GM12878 (cell line): ENCODE measurements at regions not wholly inside any gene's neighbourhood (a gene's known extent, or its start where the extent isn't known, plus 50 kb on each side); places are given as distances from the start of the nearest gene placed in this dataset.

Experiments
- ATAC-seq: fragments of 200-7000 bp; cut with Tn5 transposase; 3 replicates; pipeline ENCODE4 v1.9.1; 2020; ENCODE audit warnings: mild to moderate bottlenecking, moderate library complexity
- BruUV-seq: library from RNA; stranded (reverse); fragments of 400-500 nt; replicated peaks from 2 replicates; lab custom pipeline; 2021; lab: Mats Ljungman, UMichigan
- CTCF ChIA-PET: fragments of 300-600 bp; sonication (Branson Sonifier 250); formaldehyde crosslinking; extraction: SDS; loops from one replicate; lab custom pipeline; 2021; ENCODE audit warnings: inconsistent platforms; lab: Yijun Ruan, JAX
- POLR2A ChIA-PET: fragments of 350-600 bp; formaldehyde crosslinking; extraction: SDS; loops from one replicate; lab custom pipeline; 2021; ENCODE audit warnings: inconsistent platforms; lab: Charles Lee
- RAD21 ChIA-PET: fragments of 300-600 bp; sonication (Branson Sonifier 250); formaldehyde crosslinking; loops from one replicate; lab custom pipeline; 2023; ENCODE audit warnings: antibody characterized with exemption; ENCODE audit not compliant: unreplicated experiment; lab: Charles Lee
- SMC1A ChIA-PET: fragments of 300-600 bp; sonication (Branson Sonifier 250); formaldehyde crosslinking; loops from one replicate; lab custom pipeline; 2023; ENCODE audit not compliant: unreplicated experiment, uncharacterized antibody; lab: Charles Lee
- DNase-seq: peaks from one replicate; pipeline ENCODE4 v3.0.0-alpha.2; 2011; ENCODE audit warnings: low read depth, low spot score
- FAIRE-seq: peaks from 3 replicates; lab custom pipeline; 2011; peaks lifted over from hg19 to GRCh38; lab: Jason Lieb, UNC
- H2AFZ ChIP-seq: 2 replicates; pipeline ENCODE4 v1.6.0; 2011; ENCODE audit warnings: low read depth, low read length, control low read depth; ENCODE audit not compliant: control insufficient read depth
- H3K27ac ChIP-seq: 2 replicates; pipeline ENCODE4 v1.5.1; 2011; ENCODE audit warnings: control low read depth; ENCODE audit not compliant: control insufficient read depth, insufficient read depth
- H3K27me3 ChIP-seq, 2 experiments: replicated peaks in 1 of 2; 2 replicates each; pipeline versions ENCODE4 v1.6.0 to v1.6.1; 2011; ENCODE audit warnings: low read length in 1 of 2; ENCODE audit not compliant: control insufficient read depth in 2 of 2, insufficient read depth in 2 of 2
- H3K36me3 ChIP-seq, 2 experiments: 2 replicates each; pipeline ENCODE4 v1.5.1; 2011; ENCODE audit warnings: low read length in 1 of 2; ENCODE audit not compliant: control insufficient read depth in 2 of 2, insufficient read depth in 2 of 2
- H3K4me1 ChIP-seq: 2 replicates; pipeline ENCODE4 v1.6.1; 2011; ENCODE audit warnings: mild to moderate bottlenecking, low read length, moderate library complexity, mixed read lengths; ENCODE audit not compliant: control insufficient read depth, insufficient read depth
- H3K4me2 ChIP-seq: 2 replicates; pipeline ENCODE4 v1.6.0; 2011; ENCODE audit warnings: control low read depth; ENCODE audit not compliant: control insufficient read depth, insufficient read depth
- H3K4me3 ChIP-seq: fragments of 200-600 bp; sonication (generic); 2 replicates; pipeline ENCODE4 v1.5.1; 2016
- H3K79me2 ChIP-seq: 2 replicates; pipeline ENCODE4 v1.6.0; 2011; ENCODE audit warnings: low read length; ENCODE audit not compliant: control insufficient read depth, insufficient read depth
- H3K9ac ChIP-seq: 2 replicates; pipeline ENCODE4 v1.8.0; 2011; ENCODE audit warnings: low read length, control low read depth, mixed read lengths; ENCODE audit not compliant: control insufficient read depth, insufficient read depth
- H3K9me3 ChIP-seq: replicated peaks from 3 replicates; pipeline ENCODE4 v1.5.1; 2011; ENCODE audit warnings: mild to moderate bottlenecking, low read length; ENCODE audit not compliant: control insufficient read depth, insufficient read depth
- H4K20me1 ChIP-seq: 2 replicates; pipeline ENCODE4 v1.6.0; 2011; ENCODE audit not compliant: control insufficient read depth, insufficient read depth
- CHD1 ChIP-seq: IDR thresholded peaks from 2 replicates; pipeline ENCODE4 v1.6.1; 2012; ENCODE audit warnings: low read depth, low read length, improper control_type of control experiment
- MEF2A ChIP-seq: IDR thresholded peaks from 2 replicates; pipeline ENCODE4 v1.6.1; 2011; ENCODE audit warnings: low read depth, mild to moderate bottlenecking, low read length, moderate library complexity; ENCODE audit not compliant: insufficient read depth
- NR2F1 ChIP-seq: fragments of 450-650 bp; conservative IDR thresholded peaks from 2 replicates; pipeline ENCODE4 v1.6.1; 2017; ENCODE audit warnings: mild to moderate bottlenecking
- SP1 ChIP-seq: IDR thresholded peaks from one replicate; pipeline ENCODE4 v1.6.1; 2011; ENCODE audit warnings: low read depth, low read length
- SRF ChIP-seq, 2 experiments: IDR thresholded peaks; 2 replicates each; pipeline ENCODE4 v1.6.1; 2011; ENCODE audit warnings: low read depth in 2 of 2, low read length in 2 of 2, mild to moderate bottlenecking in 1 of 2, moderate library complexity in 1 of 2
- STAT1 ChIP-seq: fragments of 450-650 bp; conservative IDR thresholded peaks from 2 replicates; pipeline ENCODE4 v1.6.1; 2014; ENCODE audit warnings: antibody characterized with exemption, mild to moderate bottlenecking
- TBL1XR1 ChIP-seq: IDR thresholded peaks from 2 replicates; pipeline ENCODE4 v1.6.1; 2012; ENCODE audit warnings: low read depth, low read length, improper control_type of control experiment
- TCF12 ChIP-seq: IDR thresholded peaks from 2 replicates; pipeline ENCODE4 v1.6.1; 2011; ENCODE audit warnings: low read depth, mild to moderate bottlenecking, low read length
- ZNF384 ChIP-seq: IDR thresholded peaks from 2 replicates; pipeline ENCODE4 v1.6.1; 2012; ENCODE audit warnings: low read depth, mild to moderate bottlenecking, low read length, improper control_type of control experiment, borderline replicate concordance
- WGBS: methylation state at CpG from one replicate; pipeline ENCODE4 v1.1.6; 2016; ENCODE audit warnings: low lambda C conversion rate; ENCODE audit not compliant: insufficient replicate concordance, insufficient coverage; ENCODE audit errors: missing lambda C conversion rate; 5-methylcytosine and 5-hydroxymethylcytosine counted together
- in situ Hi-C: fragments of 300-500 bp; cut with MboI; formaldehyde crosslinking; loops from 9 replicates; pipeline ENCODE4 v1.14.3; 2018; ENCODE audit warnings: mixed read lengths
- intact Hi-C: fragments of 100-400 bp; cut with micrococcal nuclease; formaldehyde crosslinking; loops from one replicate; pipeline ENCODE4 v1.14.2; 2022; ENCODE audit not compliant: unreplicated experiment
- TF ChIP-seq, protein P1 (sequence below): fragments of 450-650 bp; formaldehyde crosslinking; IDR thresholded peaks from 2 replicates; pipeline ENCODE4 v1.4.0; 2022; ENCODE audit warnings: mild to moderate bottlenecking, moderate library complexity
- TF ChIP-seq, protein P2 (sequence below): IDR thresholded peaks from 2 replicates; pipeline ENCODE4 v1.6.1; 2011; ENCODE audit warnings: low read depth, low read length, improper control_type of control experiment, borderline replicate concordance
- TF ChIP-seq, protein P3 (sequence below): IDR thresholded peaks from 2 replicates; pipeline ENCODE4 v1.6.1; 2011; ENCODE audit warnings: mild to moderate bottlenecking, low read depth, low read length, moderate library complexity; ENCODE audit not compliant: insufficient replicate concordance

DNA sequence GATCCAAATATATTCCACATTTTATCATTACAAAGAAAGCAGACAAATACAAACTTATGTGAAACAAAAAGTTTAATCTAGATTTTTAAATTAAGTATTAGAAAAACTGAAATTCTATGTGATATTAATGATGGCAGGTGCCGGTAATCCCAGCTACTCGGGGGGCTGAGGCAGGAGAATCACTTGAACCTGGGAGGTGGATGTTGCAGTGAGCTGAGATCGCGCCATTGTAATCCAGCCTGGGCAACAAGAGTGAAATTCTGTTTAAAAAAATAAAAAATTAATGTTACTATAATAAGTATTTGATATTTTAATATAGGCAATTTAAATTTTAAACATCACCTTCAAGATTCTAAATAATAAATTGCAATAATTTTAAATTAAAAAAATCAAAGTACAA lies 400.6 kb downstream of the PABPC4L start:
- no TSS peak for BruUV-seq
- SMC1A ChIA-PET, result no interaction called here

DNA sequence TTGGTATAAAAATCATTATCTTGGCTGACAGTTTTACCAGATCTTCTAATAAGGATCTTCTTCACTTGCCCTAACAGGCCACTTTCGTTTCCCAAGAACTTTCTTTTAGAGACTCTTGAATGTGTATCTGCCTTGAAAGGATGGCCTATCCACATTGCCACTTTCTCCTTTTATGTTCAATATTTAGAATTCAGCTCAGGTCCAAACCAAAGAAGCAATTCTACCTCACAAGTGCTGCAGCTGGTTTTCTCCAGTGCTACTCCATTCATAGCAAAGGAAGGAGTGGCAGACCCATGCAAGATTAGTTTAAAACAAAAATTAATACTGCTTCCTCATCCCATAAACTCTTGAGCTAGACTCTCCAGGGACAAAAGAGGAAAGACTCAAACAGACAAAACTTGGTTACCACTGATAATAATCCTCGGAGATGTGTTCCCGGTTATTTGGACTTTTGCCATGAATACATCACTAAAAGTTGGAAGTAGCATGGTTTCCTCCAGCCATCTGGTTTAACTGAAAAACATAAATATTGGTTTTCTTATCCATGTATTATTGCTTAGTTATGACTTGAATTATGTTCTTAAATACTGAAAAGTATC lies 401.8 kb downstream of the PABPC4L start:
- POLR2A ChIA-PET, result no interaction called here
- Histone ChIP-seq H3K4me3 (no peak overlapping the region), H3K4me2 (no peak overlapping the region), H3K9me3 (no peaks in the 10 kb centered on the region), H3K4me1 (no peaks in the 10 kb centered on the region), H3K79me2 (no peaks in the 10 kb centered on the region), H3K9ac (no peak overlapping the region), H4K20me1 (no peaks in the 10 kb centered on the region), H2AFZ (no peak overlapping the region), H3K36me3 (no peaks in the 10 kb centered on the region), H3K27ac (no peak overlapping the region), H3K27me3 (no peaks in the 10 kb centered on the region)
- SMC1A ChIA-PET, result no interaction called here
- RAD21 ChIA-PET, result interaction anchor here (0.6 kb wide), 1 partner anchor 45 kb away, joined by 3 read pairs; no protein-coding TSS in a partner anchor
- intact Hi-C loops, result no loop called here
- no peak for DNase-seq
- 0% methylated on average over 3 of the region's 3 CpGs for whole genome bisulfite sequencing
- FAIRE-seq, result no peak
- CTCF ChIA-PET, result no interaction called here
- no peak for ATAC-seq
- BruUV-seq, result no TSS peak
- in situ Hi-C loops, result no loop called here
- no peak for TF ChIP-seq ZNF384
- no peak for TF ChIP-seq CHD1
- TF ChIP-seq, protein P1, sequence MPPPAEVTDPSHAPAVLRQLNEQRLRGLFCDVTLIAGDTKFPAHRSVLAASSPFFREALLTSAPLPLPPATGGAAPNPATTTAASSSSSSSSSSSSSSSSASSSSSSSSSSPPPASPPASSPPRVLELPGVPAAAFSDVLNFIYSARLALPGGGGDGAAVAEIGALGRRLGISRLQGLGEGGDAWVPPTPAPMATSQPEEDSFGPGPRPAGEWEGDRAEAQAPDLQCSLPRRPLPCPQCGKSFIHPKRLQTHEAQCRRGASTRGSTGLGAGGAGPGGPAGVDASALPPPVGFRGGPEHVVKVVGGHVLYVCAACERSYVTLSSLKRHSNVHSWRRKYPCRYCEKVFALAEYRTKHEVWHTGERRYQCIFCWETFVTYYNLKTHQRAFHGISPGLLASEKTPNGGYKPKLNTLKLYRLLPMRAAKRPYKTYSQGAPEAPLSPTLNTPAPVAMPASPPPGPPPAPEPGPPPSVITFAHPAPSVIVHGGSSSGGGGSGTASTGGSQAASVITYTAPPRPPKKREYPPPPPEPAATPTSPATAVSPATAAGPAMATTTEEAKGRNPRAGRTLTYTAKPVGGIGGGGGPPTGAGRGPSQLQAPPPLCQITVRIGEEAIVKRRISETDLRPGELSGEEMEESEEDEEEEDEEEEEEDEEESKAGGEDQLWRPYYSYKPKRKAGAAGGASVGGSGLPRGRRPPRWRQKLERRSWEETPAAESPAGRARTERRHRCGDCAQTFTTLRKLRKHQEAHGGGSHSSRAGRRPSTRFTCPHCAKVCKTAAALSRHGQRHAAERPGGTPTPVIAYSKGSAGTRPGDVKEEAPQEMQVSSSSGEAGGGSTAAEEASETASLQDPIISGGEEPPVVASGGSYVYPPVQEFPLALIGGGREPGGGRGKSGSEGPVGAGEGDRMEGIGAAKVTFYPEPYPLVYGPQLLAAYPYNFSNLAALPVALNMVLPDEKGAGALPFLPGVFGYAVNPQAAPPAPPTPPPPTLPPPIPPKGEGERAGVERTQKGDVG (CRISPR knock-in tag), result no peak
- no peak for TF ChIP-seq TCF12
- no peak for TF ChIP-seq SP1
- TF ChIP-seq, protein P2, sequence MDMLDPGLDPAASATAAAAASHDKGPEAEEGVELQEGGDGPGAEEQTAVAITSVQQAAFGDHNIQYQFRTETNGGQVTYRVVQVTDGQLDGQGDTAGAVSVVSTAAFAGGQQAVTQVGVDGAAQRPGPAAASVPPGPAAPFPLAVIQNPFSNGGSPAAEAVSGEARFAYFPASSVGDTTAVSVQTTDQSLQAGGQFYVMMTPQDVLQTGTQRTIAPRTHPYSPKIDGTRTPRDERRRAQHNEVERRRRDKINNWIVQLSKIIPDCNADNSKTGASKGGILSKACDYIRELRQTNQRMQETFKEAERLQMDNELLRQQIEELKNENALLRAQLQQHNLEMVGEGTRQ, result no peak
- TF ChIP-seq, protein P3, sequence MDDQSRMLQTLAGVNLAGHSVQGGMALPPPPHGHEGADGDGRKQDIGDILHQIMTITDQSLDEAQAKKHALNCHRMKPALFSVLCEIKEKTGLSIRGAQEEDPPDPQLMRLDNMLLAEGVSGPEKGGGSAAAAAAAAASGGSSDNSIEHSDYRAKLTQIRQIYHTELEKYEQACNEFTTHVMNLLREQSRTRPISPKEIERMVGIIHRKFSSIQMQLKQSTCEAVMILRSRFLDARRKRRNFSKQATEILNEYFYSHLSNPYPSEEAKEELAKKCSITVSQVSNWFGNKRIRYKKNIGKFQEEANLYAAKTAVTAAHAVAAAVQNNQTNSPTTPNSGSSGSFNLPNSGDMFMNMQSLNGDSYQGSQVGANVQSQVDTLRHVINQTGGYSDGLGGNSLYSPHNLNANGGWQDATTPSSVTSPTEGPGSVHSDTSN, result no peak
- TF ChIP-seq SRF (IDR thresholded peaks at IDR 0.05; ENCODE audit: low read depth in 2 of 2, low read length in 2 of 2), result no peak
- no peak for TF ChIP-seq STAT1

More for the DNA sequence above, 400.6 kb downstream of the PABPC4L start:
- Histone ChIP-seq H3K79me2 (no peaks in the 10 kb centered on the region), H2AFZ (no peak overlapping the region), H4K20me1 (no peaks in the 10 kb centered on the region), H3K36me3 (no peaks in the 10 kb centered on the region), H3K4me2 (no peak overlapping the region), H3K9ac (no peak overlapping the region), H3K4me1 (no peaks in the 10 kb centered on the region), H3K9me3 (no peaks in the 10 kb centered on the region), H3K4me3 (no peak overlapping the region), H3K27ac (no peak overlapping the region), H3K27me3 (no peaks in the 10 kb centered on the region)
- DNase-seq, result no peak
- in situ Hi-C loops, result no loop called here
- no peak for ATAC-seq
- no peak for FAIRE-seq
- TF ChIP-seq NR2F1 (no peak), MEF2A (no peak), TBL1XR1 (no peak)
- intact Hi-C loops, result no loop called here
- ChIA-PET RAD21 (no interaction called here), POLR2A (no interaction called here), CTCF (no interaction called here)
- 18% methylated on average over 4 of the region's 4 CpGs for WGBS
